WTC11 (cell line): ENCODE measurements at regions not wholly inside any gene's neighbourhood (a gene's known extent, or its start where the extent isn't known, plus 50 kb on each side); places are given as distances from the start of the nearest gene placed in this dataset.
"Not testable (repeated sequence)": the region's sequence is repeated elsewhere in the genome, so short reads cannot be mapped to it uniquely, and the experiment has no call there.

ENCODE experiments used
- ATAC-seq: fragments of 200-7000 bp; cut with Tn5 transposase; 2 replicates; pipeline ENCODE4 v1.10.0; 2021; ENCODE audit warnings: mild to moderate bottlenecking, moderate library complexity
- CTCF ChIA-PET: fragments of 300-600 bp; sonication (Branson Sonifier 250); formaldehyde crosslinking; loops from one replicate; lab custom pipeline; 2021; ENCODE audit warnings: antibody characterized with exemption; lab: Charles Lee
- POLR2A ChIA-PET: fragments of 350-600 bp; sonication (Branson Sonifier 250); formaldehyde crosslinking; loops from one replicate; lab custom pipeline; 2021; ENCODE audit warnings: antibody characterized with exemption; lab: Charles Lee
- DNase-seq: peaks from one replicate; pipeline ENCODE4 v3.0.0; 2021; ENCODE audit warnings: low spot score
- H3K27ac Mint-ChIP-seq: 2 replicates; pipeline ENCODE4 v1.8.0; 2021; ENCODE audit warnings: mixed read lengths
- H3K27me3 Mint-ChIP-seq: 2 replicates; pipeline ENCODE4 v1.8.0; 2021; ENCODE audit warnings: low read depth, mild to moderate bottlenecking, moderate library complexity, mixed read lengths
- H3K36me3 Mint-ChIP-seq: 2 replicates; pipeline ENCODE4 v1.8.0; 2021; ENCODE audit warnings: mixed read lengths
- H3K4me1 Mint-ChIP-seq: 2 replicates; pipeline ENCODE4 v1.8.0; 2022; ENCODE audit warnings: mixed read lengths
- H3K4me3 Mint-ChIP-seq: 2 replicates; pipeline ENCODE4 v1.8.0; 2021; ENCODE audit warnings: mild to moderate bottlenecking, moderate library complexity, mixed read lengths
- H3K9me3 Mint-ChIP-seq: 2 replicates; pipeline ENCODE4 v1.8.0; 2021; ENCODE audit warnings: mixed read lengths
- FOXP1 ChIP-seq: sonication (generic); formaldehyde crosslinking; IDR thresholded peaks from 2 replicates; pipeline ENCODE4 v1.8.0; 2022; ENCODE audit warnings: missing genetic modification reagents, mild to moderate bottlenecking, moderate library complexity, borderline replicate concordance
- GABPB1 ChIP-seq: sonication (generic); formaldehyde crosslinking; IDR thresholded peaks from 2 replicates; pipeline ENCODE4 v1.8.1; 2023; ENCODE audit warnings: mild to moderate bottlenecking, missing genetic modification reagents
- GRHL2 ChIP-seq: fragments of 250-450 bp; sonication (Bioruptor Pico); IDR thresholded peaks from 2 replicates; pipeline ENCODE4 v1.8.0; 2022; ENCODE audit warnings: mild to moderate bottlenecking, moderate library complexity; ENCODE audit not compliant: insufficient replicate concordance, severe bottlenecking
- GTF2I ChIP-seq: fragments of 250-450 bp; sonication (Bioruptor Pico); conservative IDR thresholded peaks from 2 replicates; pipeline ENCODE4 v1.4.0; 2021; ENCODE audit warnings: mild to moderate bottlenecking
- HMGA2 ChIP-seq: fragments of 250-450 bp; sonication (Bioruptor Pico); IDR thresholded peaks from 2 replicates; pipeline ENCODE4 v1.4.0; 2021; ENCODE audit warnings: mild to moderate bottlenecking, moderate library complexity
- KAT7 ChIP-seq: sonication (generic); formaldehyde crosslinking; IDR thresholded peaks from 2 replicates; pipeline ENCODE4 v1.8.1; 2023; ENCODE audit warnings: missing genetic modification reagents, mild to moderate bottlenecking, borderline replicate concordance
- NFE2L1 ChIP-seq: sonication (generic); formaldehyde crosslinking; IDR thresholded peaks from 2 replicates; pipeline ENCODE4 v1.8.1; 2023; ENCODE audit warnings: missing genetic modification reagents
- RORB ChIP-seq: fragments of 250-450 bp; sonication (Bioruptor Pico); IDR thresholded peaks from 2 replicates; pipeline ENCODE4 v1.9.0; 2021; ENCODE audit warnings: mild to moderate bottlenecking
- SMAD4 ChIP-seq: sonication (generic); formaldehyde crosslinking; IDR thresholded peaks from 2 replicates; pipeline ENCODE4 v1.8.0; 2022; ENCODE audit warnings: mild to moderate bottlenecking, missing genetic modification reagents
- SOX15 ChIP-seq: fragments of 250-450 bp; sonication (Bioruptor Pico); IDR thresholded peaks from 2 replicates; pipeline ENCODE4 v1.9.0; 2021; ENCODE audit warnings: mild to moderate bottlenecking
- TEAD4 ChIP-seq: sonication (generic); formaldehyde crosslinking; IDR thresholded peaks from 2 replicates; pipeline ENCODE4 v1.8.0; 2022; ENCODE audit warnings: mild to moderate bottlenecking, missing genetic modification reagents
- ZNF138 ChIP-seq: sonication (generic); formaldehyde crosslinking; conservative IDR thresholded peaks from 2 replicates; pipeline ENCODE4 v1.8.1; 2022; ENCODE audit warnings: mild to moderate bottlenecking, moderate library complexity, missing genetic modification reagents
- ZNF219 ChIP-seq: sonication (generic); formaldehyde crosslinking; IDR thresholded peaks from 2 replicates; pipeline ENCODE4 v1.8.0; 2023; ENCODE audit warnings: missing genetic modification reagents, mild to moderate bottlenecking, borderline replicate concordance
- ZNF396 ChIP-seq: fragments of 250-450 bp; sonication (Bioruptor Pico); IDR thresholded peaks from 2 replicates; pipeline ENCODE4 v1.8.0; 2021; ENCODE audit warnings: mild to moderate bottlenecking, moderate library complexity, borderline replicate concordance
- ZNF671 ChIP-seq: fragments of 250-450 bp; sonication (Bioruptor Pico); IDR thresholded peaks from 2 replicates; pipeline ENCODE4 v1.8.0; 2021; ENCODE audit warnings: mild to moderate bottlenecking
- TF ChIP-seq, protein P1 (sequence below): sonication (generic); formaldehyde crosslinking; IDR thresholded peaks from 2 replicates; pipeline ENCODE4 v1.8.0; 2022; ENCODE audit warnings: mild to moderate bottlenecking, missing genetic modification reagents
- TF ChIP-seq, protein P2 (sequence below): fragments of 250-450 bp; sonication (Bioruptor Pico); IDR thresholded peaks from 2 replicates; pipeline ENCODE4 v2.1.2; 2022; ENCODE audit warnings: mild to moderate bottlenecking, moderate library complexity
- TF ChIP-seq, protein P3 (sequence below): fragments of 250-450 bp; sonication (Bioruptor Pico); IDR thresholded peaks from 2 replicates; pipeline ENCODE4 v1.9.0; 2021; ENCODE audit warnings: moderate library complexity, mild to moderate bottlenecking, inconsistent platforms, borderline replicate concordance
- TF ChIP-seq, protein P4 (sequence below): sonication (generic); formaldehyde crosslinking; conservative IDR thresholded peaks from 2 replicates; pipeline ENCODE4 v1.8.1; 2023; ENCODE audit warnings: mild to moderate bottlenecking, low read depth, missing genetic modification reagents, moderate library complexity
- TF ChIP-seq, protein P5 (sequence below): sonication (generic); formaldehyde crosslinking; IDR thresholded peaks from 2 replicates; pipeline ENCODE4 v1.8.0; 2023; ENCODE audit warnings: mild to moderate bottlenecking, missing genetic modification reagents
- TF ChIP-seq, protein P6 (sequence below): sonication (generic); formaldehyde crosslinking; IDR thresholded peaks from 2 replicates; pipeline ENCODE4 v1.8.1; 2022; ENCODE audit warnings: low read depth, missing genetic modification reagents, borderline replicate concordance
- TF ChIP-seq, protein P7 (sequence below): sonication (generic); formaldehyde crosslinking; IDR thresholded peaks from 2 replicates; pipeline ENCODE4 v1.8.0; 2023; ENCODE audit warnings: missing genetic modification reagents
- TF ChIP-seq, protein P8 (sequence below): sonication (generic); formaldehyde crosslinking; IDR thresholded peaks from 2 replicates; pipeline ENCODE4 v1.8.1; 2022; ENCODE audit warnings: low read depth, mild to moderate bottlenecking, moderate library complexity, missing genetic modification reagents, borderline replicate concordance

DNA sequence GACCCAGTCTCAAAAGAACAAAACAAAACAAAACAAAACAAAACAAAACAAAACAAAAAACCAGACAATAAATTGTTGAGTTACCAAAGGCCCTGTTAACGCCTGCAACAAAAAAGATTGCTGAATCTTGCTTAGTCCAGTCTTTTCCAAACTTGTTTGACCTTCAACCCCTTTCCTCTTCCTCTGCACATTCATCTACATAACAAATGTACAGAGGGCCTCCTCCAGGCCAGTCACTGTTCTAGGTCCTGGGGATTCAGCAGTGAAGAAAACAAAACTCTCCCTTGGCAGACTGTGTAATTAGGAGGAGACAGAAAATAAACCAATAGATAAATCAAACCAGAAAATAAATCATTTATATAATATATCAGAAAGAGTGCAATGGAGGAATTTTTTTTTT is 294.0 kb upstream of the ADGRL2 start:
- Mint-ChIP-seq H3K4me1 (peaks cover 53% of the 10 kb centered on the region), H3K4me3 (no peak overlapping the region), H3K27me3 (peaks cover 2% of the 10 kb centered on the region; the same call in 1 of the 2 replicates), H3K27ac (no peak overlapping the region), H3K9me3 (0 out of 2 replicates have a peak, but pooled peaks cover 5% of the 10 kb centered on the region), H3K36me3 (no peaks in the 10 kb centered on the region)
- no peak for DNase-seq
- ChIA-PET POLR2A (no interaction called here), CTCF (no interaction called here)
- TF ChIP-seq GABPB1 (CRISPR knock-in tag), result no peak
- no peak for TF ChIP-seq KAT7 (CRISPR knock-in tag)
- no peak for TF ChIP-seq HMGA2 (CRISPR knock-in tag)
- TF ChIP-seq, protein P1, sequence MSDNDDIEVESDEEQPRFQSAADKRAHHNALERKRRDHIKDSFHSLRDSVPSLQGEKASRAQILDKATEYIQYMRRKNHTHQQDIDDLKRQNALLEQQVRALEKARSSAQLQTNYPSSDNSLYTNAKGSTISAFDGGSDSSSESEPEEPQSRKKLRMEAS (CRISPR knock-in tag), result no peak
- no peak for TF ChIP-seq ZNF138 (CRISPR knock-in tag)
- TF ChIP-seq, protein P2, sequence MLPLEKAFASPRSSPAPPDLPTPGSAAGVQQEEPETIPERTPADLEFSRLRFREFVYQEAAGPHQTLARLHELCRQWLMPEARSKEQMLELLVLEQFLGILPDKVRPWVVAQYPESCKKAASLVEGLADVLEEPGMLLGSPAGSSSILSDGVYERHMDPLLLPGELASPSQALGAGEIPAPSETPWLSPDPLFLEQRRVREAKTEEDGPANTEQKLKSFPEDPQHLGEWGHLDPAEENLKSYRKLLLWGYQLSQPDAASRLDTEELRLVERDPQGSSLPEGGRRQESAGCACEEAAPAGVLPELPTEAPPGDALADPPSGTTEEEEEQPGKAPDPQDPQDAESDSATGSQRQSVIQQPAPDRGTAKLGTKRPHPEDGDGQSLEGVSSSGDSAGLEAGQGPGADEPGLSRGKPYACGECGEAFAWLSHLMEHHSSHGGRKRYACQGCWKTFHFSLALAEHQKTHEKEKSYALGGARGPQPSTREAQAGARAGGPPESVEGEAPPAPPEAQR (CRISPR knock-in tag), result no peak
- TF ChIP-seq SOX15 (CRISPR knock-in tag), result no peak
- TF ChIP-seq, protein P3, sequence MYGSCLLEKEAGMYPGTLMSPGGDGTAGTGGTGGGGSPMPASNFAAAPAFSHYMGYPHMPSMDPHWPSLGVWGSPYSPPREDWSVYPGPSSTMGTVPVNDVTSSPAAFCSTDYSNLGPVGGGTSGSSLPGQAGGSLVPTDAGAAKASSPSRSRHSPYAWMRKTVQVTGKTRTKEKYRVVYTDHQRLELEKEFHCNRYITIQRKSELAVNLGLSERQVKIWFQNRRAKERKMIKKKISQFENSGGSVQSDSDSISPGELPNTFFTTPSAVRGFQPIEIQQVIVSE, result no peak
- TF ChIP-seq, protein P4, sequence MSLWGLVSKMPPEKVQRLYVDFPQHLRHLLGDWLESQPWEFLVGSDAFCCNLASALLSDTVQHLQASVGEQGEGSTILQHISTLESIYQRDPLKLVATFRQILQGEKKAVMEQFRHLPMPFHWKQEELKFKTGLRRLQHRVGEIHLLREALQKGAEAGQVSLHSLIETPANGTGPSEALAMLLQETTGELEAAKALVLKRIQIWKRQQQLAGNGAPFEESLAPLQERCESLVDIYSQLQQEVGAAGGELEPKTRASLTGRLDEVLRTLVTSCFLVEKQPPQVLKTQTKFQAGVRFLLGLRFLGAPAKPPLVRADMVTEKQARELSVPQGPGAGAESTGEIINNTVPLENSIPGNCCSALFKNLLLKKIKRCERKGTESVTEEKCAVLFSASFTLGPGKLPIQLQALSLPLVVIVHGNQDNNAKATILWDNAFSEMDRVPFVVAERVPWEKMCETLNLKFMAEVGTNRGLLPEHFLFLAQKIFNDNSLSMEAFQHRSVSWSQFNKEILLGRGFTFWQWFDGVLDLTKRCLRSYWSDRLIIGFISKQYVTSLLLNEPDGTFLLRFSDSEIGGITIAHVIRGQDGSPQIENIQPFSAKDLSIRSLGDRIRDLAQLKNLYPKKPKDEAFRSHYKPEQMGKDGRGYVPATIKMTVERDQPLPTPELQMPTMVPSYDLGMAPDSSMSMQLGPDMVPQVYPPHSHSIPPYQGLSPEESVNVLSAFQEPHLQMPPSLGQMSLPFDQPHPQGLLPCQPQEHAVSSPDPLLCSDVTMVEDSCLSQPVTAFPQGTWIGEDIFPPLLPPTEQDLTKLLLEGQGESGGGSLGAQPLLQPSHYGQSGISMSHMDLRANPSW (CRISPR knock-in tag), result no peak
- no peak for TF ChIP-seq ZNF219 (CRISPR knock-in tag)
- no peak for TF ChIP-seq SMAD4 (CRISPR knock-in tag)
- no peak for TF ChIP-seq RORB (CRISPR knock-in tag)
- TF ChIP-seq ZNF396 (CRISPR knock-in tag), result no peak
- no peak for TF ChIP-seq TEAD4 (CRISPR knock-in tag)
- TF ChIP-seq, protein P5, sequence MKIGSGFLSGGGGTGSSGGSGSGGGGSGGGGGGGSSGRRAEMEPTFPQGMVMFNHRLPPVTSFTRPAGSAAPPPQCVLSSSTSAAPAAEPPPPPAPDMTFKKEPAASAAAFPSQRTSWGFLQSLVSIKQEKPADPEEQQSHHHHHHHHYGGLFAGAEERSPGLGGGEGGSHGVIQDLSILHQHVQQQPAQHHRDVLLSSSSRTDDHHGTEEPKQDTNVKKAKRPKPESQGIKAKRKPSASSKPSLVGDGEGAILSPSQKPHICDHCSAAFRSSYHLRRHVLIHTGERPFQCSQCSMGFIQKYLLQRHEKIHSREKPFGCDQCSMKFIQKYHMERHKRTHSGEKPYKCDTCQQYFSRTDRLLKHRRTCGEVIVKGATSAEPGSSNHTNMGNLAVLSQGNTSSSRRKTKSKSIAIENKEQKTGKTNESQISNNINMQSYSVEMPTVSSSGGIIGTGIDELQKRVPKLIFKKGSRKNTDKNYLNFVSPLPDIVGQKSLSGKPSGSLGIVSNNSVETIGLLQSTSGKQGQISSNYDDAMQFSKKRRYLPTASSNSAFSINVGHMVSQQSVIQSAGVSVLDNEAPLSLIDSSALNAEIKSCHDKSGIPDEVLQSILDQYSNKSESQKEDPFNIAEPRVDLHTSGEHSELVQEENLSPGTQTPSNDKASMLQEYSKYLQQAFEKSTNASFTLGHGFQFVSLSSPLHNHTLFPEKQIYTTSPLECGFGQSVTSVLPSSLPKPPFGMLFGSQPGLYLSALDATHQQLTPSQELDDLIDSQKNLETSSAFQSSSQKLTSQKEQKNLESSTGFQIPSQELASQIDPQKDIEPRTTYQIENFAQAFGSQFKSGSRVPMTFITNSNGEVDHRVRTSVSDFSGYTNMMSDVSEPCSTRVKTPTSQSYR (CRISPR knock-in tag), result no peak
- no peak for TF ChIP-seq GRHL2 (CRISPR knock-in tag)
- TF ChIP-seq NFE2L1 (CRISPR knock-in tag), result no peak
- peak; percentile 49 for ATAC-seq

DNA sequence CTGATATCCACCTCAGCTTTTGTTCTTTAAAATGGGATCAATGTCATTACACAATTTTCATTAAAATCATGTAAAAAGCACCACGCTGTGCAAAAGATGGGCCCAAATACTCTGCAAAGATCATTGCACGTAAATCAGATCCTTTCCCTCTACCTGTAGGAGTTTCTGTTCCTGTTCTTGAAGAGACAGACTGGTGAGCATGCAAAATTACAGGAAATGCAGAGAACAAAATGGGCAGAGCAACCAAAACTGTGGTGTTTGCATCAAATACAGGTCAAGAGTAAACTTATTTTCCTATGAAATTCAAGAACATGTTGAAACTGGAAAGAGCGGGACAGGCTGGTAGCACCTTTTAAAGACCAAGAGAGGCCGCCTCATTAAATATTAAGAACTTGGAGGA is 294.9 kb upstream of the ADGRL2 start:
- Mint-ChIP-seq H3K9me3 (0 out of 2 replicates have a peak, but pooled peaks cover 5% of the 10 kb centered on the region), H3K4me3 (no peak overlapping the region), H3K27me3 (peaks cover 2% of the 10 kb centered on the region; the same call in 1 of the 2 replicates), H3K27ac (no peak overlapping the region), H3K4me1 (peaks cover 46% of the 10 kb centered on the region), H3K36me3 (no peaks in the 10 kb centered on the region)
- ATAC-seq (no peak), DNase-seq (no peak)
- POLR2A ChIA-PET, result no interaction called here
- CTCF ChIA-PET, result no interaction called here
- no peak for TF ChIP-seq ZNF671 (CRISPR knock-in tag)
- TF ChIP-seq, protein P6, sequence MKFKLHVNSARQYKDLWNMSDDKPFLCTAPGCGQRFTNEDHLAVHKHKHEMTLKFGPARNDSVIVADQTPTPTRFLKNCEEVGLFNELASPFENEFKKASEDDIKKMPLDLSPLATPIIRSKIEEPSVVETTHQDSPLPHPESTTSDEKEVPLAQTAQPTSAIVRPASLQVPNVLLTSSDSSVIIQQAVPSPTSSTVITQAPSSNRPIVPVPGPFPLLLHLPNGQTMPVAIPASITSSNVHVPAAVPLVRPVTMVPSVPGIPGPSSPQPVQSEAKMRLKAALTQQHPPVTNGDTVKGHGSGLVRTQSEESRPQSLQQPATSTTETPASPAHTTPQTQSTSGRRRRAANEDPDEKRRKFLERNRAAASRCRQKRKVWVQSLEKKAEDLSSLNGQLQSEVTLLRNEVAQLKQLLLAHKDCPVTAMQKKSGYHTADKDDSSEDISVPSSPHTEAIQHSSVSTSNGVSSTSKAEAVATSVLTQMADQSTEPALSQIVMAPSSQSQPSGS (CRISPR knock-in tag), result no peak
- no peak for TF ChIP-seq GTF2I (CRISPR knock-in tag)
- TF ChIP-seq, protein P7, sequence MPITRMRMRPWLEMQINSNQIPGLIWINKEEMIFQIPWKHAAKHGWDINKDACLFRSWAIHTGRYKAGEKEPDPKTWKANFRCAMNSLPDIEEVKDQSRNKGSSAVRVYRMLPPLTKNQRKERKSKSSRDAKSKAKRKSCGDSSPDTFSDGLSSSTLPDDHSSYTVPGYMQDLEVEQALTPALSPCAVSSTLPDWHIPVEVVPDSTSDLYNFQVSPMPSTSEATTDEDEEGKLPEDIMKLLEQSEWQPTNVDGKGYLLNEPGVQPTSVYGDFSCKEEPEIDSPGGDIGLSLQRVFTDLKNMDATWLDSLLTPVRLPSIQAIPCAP (CRISPR knock-in tag), result no peak
- TF ChIP-seq FOXP1, result no peak
- TF ChIP-seq, protein P8, sequence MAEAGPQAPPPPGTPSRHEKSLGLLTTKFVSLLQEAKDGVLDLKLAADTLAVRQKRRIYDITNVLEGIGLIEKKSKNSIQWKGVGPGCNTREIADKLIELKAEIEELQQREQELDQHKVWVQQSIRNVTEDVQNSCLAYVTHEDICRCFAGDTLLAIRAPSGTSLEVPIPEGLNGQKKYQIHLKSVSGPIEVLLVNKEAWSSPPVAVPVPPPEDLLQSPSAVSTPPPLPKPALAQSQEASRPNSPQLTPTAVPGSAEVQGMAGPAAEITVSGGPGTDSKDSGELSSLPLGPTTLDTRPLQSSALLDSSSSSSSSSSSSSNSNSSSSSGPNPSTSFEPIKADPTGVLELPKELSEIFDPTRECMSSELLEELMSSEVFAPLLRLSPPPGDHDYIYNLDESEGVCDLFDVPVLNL (CRISPR knock-in tag), result no peak

DNA sequence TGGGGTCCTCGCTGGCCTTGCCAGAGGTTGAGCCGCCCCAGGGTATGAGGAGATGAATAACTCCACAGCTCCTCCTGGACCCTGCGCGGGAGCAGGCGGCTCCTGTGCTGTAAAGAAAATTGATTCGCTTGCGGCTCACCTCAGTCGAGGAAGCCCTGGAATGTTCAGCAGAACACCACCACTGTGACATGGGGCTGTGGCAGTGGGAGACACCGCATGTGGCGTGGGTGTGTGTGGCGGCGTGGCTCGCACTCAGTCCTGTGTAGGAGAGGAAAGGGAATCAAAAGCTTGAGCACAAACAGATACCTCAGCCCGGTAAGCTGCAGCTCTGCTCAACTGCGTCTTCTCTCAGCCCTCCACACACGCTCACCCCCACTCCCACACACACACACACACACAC is 295.9 kb upstream of the ADGRL2 start:
- ATAC-seq, POLR2A ChIA-PET, H3K36me3 Mint-ChIP-seq, H3K27ac Mint-ChIP-seq, H3K4me3 Mint-ChIP-seq, DNase-seq, CTCF ChIA-PET, H3K9me3 Mint-ChIP-seq, H3K27me3 Mint-ChIP-seq: not testable (repeated sequence)
- peaks cover 39% of the 10 kb centered on the region for H3K4me1 Mint-ChIP-seq
